GM18498 (cell line): ENCODE measurements at regions not wholly inside any gene's neighbourhood (a gene's known extent, or its start where the extent isn't known, plus 50 kb on each side); places are given as distances from the start of the nearest gene placed in this dataset.
"Not testable (repeated sequence)": the region's sequence is repeated elsewhere in the genome, so short reads cannot be mapped to it uniquely, and the experiment has no call there.

Source experiments
- ATAC-seq: cut with Tn5 transposase; IDR thresholded peaks from one replicate; pipeline ENCODE4 v1.9.1; 2021; ENCODE audit warnings: mild to moderate bottlenecking, moderate library complexity; ENCODE audit not compliant: unreplicated experiment

DNA sequence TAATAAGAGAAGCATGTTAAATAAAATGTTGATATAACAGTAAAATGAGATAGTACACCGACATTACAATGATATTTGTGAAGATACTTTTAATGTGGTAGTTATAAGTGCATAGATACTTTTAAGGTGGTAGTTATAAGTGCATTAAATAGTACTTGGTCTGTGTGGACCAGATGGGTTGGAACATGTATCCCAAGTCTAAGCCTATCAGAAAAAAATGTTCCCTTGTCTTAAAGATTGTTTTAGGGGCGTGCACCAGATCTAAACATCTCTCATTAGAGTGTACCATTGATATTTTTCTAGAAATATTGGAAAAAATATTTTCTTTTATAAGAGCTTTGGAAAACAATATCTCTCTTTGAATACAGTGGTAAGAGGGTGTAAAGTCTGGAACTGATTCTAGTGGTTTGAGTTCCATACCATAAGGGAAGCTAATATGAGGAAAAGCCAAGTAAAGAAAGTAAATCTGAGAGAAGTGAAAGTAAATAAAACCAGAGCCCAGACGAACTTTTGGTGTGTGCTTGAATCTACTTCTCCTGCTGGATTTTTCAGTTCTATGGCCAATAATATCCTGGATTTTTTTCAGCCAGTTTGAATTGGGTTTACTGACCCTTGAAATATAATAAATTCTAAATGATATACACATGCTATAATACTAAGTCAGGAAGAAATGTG is 175.3 kb downstream of the MBL2 start:
- no peak for ATAC-seq

DNA sequence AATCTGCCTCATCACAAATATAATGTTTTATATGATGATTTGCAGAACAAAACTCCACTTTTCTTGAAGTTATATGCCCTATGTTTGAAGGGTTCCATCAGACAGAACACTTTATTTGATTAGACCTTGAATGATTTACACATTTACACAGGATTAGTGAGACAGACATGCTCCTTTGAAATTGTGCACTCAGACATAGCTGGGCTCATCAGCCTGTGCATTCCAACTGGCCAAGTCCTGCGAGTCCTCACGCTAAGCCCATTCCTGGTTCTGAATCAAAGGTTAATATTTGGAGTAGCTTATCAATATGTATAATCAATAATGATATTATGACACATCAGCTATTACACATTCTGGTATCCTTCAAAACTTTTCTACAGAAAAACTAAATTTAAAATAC is 173.6 kb downstream of the MBL2 start:
- no peak for ATAC-seq

DNA sequence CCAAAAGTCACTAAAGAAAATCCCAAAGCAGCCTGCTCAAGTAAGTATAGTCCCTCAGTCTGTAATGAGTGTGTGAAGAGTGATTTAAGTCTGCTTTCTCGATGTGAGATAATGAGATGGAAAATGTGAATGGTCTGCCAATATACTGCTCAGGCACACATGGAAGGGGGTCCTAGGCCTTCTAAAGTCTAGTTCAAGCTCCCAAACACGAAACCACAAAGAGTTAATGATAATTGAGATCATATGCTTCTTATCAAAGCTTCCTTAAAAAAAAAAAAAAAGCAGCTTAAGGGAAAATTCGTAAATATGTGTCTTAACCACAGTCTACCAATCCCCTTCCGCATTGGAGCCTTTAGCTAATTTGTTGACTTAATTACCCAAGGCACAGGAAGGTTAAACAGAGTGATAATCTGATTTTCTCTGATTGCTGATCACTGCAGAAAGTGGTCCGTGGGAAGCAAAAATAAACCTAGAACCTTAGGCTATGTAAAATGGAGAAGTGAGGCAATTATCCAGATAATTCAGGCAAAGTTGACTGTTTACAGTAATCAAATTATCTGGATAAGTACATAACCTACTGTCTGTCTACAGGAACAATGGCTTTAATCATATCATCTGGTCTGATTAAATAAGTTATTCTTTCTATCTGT is 172.9 kb downstream of the MBL2 start:
- ATAC-seq, result no peak

DNA sequence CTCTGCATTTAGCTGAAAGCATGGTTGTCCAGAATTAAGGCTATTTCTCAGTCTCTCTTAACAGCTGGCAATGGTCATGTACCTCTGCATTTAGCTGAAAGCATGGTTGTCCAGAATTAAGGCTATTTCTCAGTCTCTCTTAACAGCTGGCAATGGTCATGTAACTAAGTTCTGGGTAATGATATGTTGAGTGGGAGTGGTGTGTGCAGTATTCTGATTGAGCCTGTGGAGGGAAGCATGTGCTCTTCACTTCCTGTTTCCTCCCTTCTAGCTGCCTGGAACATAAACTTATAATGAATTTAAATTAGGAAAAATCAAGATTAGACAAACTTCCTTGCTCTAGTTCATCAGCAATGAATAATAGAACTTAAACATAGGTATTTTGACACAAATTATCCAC is 168.5 kb downstream of the MBL2 start:
- not testable (repeated sequence) for ATAC-seq

DNA sequence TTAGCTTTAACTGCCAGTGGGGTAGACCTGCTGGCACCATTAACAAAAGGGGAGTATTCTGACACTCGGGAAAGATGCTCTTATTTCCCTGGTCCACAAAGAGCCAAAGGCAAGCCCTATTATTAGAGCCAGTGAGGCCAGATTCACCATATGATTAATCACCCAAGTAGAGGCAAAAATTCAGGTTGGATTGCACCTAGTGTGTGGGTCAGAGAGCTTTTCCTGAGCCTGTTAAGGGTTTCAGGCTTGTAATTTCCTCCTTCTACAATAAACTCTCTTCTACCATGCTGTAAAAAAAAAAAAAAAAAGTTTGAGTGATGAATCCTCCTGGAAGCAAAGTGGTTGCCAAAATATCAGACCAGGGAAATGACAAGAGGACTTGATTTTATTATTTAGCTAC is 163.5 kb downstream of the MBL2 start:
- ATAC-seq, result no peak

DNA sequence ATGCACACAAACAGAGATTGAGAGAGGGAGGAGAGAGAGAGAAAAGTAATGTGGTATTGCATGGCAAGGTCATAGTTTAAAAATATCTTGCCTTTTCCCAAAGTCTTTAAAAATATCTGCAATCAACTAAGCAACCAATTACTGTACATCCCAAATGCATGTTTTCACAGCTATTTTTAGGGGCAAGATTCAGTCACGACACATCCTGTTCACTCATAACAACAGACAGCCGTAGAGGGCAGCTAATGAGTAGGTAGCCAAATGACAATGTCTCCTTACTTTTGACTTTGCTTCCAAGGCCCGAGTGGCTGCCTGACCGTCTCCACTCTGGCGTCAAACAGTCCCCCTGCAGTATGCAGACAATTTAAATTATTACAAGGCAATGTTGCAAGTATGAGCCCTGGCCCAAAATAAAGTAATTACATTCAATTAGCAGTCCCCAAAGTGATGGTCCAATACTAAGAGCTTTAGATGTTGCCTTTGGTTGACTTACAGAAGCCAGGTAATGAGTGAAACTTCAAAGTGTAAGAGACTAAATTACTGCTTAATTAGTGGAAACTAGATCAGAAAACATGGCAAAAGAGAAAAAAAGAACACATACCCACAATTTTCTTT is 162.9 kb downstream of the MBL2 start:
- ATAC-seq, result no peak

DNA sequence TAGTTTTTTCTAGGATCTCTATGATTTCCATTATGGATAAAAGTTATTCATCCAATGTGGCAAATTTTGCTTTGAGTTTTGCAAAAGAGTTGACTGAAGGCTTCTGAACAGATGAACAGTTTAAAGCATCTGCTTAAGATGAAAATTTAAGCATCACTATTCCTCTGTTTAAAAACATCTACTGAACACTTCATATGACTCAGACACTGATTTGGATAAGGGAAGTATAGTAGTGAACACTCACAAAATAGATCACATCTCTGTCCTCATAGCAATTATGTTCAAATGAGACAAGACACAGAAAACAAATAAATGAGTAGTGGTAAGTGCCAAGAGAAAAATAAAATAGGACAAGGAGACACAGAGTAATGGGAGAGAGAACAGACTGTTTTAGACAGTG is 157.3 kb downstream of the MBL2 start:
- ATAC-seq, result no peak

DNA sequence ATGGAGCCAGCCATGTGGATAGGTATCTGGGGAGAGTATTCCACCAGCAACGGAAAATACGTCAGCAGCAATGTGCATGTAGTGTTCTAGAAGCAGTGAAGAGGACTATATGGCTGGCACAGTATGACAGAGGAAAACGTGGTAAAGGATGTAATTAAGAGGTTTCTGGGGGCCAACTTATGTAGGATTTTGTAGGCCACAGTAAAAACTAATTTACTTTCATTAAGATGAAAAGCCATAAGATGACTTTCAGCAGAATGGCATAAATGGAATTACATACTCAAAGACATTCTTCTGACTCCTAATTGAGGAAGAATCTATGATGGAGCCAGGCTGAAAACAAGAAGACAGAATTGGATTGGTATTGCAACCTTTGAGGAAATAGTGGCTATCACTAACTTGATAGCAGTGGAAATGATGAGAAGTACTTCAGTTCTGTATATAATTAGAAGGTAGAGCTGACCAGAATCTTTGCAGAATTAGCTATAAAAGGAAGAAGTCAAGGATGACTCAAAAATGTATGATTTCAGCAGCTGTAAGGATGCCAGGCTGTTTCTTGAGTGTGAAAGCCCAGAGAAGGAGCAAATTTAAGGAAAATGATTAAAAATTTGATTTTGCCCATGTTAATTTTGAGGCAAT is 156.7 kb downstream of the MBL2 start:
- ATAC-seq, result no peak

DNA sequence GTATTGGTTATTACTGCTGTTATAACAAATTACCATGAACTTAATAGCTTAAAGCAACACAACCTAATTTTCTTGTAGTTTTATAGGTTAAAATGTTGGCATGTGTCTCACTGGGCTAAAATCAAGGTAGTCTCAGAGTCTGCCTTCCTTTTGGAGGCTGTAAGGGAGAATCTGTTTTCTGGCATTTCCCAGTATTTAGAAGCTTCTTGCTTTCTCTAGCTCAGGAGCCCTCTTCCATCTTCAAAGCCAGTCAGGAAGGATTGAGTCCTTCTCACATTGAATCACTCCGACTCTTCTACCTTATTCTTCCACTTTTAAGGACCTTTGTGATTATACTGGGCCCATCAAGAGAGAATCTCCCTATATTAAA is 156.2 kb downstream of the MBL2 start:
- ATAC-seq, result no peak

DNA sequence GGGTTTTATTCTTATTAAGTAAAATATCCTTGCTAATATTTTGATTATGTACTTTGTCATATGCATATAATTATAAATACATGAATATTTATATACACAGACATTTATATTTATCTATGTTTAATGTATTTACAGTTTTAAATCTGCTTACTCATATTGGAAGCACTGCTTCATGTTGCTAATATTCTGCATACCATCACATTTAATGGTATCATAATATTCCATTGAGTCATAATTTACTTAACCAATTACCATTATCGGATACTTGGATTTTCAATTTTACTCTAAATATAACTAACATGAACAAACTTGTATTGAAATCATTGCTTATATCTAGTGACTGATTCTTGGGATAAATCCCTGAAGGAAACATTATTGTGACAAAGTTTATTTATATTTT is 155.2 kb downstream of the MBL2 start:
- no peak for ATAC-seq

DNA sequence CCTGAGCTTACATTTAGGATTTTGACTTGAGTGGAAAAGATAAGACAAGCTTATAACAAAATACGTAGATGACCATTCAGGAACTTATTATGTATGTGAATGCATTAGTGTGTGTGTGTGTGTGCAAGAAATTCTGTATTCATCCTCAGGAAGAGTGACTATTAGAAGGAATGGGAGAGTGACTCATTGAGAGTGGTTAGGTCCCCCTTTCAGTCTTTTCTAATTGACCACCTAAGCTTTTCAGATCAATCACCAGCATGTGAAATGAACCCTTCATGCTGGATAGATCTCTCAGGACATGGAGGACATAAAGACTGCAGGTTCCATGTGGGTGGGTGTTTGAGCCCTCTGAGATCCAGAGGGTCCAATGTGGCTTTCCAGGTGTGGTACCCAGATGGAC is 153.5 kb downstream of the MBL2 start:
- no peak for ATAC-seq

DNA sequence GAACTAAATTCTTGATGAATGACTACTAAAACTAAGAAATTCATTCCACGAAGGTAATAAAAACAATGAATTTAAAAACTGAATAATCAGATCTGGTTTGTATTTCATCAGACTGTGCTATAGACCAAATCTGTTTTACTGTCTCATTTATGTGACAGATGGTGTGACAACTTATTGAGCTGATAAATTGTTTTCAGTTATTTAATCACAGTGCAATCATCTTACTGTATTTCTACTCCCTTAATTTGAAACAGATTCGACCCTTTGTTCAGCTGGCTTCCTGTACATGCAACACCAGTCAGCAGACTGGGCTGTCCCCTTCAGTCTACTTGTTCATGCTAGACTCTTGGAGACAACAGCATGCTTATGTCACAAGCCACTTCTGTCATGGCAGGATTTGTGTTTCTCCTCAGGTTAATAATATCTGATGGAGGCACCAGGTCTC is 150.9 kb downstream of the MBL2 start:
- no peak for ATAC-seq

DNA sequence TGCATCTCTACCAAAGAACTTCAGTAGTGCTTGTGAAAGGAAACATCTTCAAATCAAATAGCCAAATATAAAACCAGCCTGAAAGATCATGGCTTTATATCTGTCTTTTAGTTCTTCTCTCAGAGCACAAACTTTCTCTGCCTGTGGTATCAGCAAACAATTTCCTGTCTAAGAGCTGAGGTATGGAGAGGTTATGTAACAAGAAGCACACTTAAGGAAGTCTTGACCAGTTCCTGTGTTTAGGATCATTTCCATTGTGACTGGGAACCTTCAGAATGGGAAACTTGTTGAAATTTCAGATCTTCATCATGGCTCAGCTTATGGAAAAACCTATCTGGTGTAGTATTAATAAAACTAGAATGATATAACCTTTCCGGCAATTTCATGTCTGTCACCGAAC is 148.8 kb downstream of the MBL2 start:
- ATAC-seq, result no peak

DNA sequence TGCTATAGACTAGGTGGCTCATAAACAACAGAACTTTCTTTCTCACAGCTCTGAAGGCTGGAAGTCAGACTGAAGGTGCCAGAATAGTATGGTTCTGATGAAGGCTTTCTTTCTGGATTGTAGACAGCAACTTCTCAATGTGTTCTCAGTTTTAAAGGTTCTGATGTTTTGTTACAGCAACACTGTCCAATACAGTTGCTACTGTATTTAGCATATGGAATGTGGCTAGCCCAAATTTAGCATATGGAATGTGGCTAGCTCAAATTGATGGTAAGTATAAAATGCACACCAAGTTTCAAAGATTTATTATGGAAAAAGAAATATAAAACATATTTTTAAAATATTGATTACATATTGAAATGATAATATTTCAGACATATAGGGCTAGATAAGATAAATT is 145.3 kb downstream of the MBL2 start:
- no peak for ATAC-seq

DNA sequence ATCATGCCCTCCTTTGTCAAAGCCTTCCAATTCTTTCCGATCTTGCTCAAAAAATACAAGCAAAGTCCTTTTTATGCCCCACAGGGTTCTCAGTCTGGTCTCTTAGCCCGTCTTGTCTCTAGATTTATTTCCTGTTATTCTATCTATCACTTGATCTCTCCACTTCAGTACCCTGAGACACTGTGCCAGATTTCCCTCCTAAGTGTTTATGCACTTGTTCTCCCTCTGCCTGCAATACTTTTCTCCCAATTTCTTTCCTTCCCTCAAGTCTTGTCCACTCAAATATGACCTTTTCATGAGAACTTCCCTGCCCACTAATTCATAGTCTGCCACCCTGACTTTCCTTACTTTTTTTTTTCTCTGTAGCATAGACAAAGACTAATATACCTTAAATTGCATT is 141.4 kb downstream of the MBL2 start:
- ATAC-seq, result no peak

DNA sequence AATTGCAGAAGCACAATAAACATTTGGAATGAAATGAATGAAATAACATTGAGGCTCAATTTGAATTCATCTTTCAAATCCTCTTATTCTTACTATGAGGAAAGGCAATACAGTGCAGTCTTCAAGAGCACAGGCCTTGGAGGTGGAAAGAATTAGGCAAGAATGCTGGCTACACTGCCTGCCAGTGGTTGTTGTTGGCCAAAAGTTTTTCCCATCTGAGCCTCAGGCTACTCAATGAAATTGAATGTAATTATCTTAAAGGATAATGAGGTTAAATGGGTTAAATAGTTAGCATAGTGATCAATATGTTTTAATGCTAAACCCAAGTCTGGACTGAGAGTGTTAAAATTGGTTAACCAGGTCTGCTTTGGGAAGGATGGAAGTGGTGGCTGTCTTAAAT is 140.9 kb downstream of the MBL2 start:
- no peak for ATAC-seq

DNA sequence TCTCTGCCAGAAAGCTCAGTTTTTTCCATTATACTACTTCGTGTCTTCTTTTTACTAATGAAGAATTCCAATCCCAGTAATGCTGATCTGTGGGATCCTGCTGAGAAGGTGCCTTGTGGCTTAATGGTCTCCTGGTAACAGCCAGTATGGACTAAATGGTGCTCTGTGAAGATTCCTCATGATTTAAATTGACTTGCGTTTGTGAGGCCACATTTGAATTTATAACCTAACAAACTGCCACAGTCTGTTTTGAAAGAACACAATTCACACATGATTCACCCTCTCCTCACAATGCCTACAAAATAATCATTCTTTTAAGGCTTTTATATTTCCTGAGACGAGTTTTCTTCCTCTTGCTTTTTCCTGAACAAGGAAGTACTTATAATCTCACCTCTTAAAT is 140.0 kb downstream of the MBL2 start:
- no peak for ATAC-seq

DNA sequence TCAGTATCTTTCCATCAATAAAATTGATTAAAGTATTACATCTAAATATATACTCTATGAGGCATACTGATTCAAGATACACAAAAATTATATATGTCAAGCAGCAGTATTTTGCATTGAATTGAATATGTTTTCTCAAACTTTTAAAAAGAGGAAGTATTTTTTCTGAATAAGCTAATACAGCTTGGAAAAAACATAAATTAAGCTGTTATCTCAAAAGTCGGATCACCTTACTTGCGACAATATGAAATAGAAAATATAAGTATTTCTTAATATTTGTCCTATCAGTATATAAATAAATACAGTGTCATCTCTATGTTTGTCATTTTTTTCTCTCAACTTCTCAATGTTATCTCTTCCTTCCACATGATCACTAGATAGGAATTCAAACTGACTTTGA is 139.3 kb downstream of the MBL2 start:
- no peak for ATAC-seq

DNA sequence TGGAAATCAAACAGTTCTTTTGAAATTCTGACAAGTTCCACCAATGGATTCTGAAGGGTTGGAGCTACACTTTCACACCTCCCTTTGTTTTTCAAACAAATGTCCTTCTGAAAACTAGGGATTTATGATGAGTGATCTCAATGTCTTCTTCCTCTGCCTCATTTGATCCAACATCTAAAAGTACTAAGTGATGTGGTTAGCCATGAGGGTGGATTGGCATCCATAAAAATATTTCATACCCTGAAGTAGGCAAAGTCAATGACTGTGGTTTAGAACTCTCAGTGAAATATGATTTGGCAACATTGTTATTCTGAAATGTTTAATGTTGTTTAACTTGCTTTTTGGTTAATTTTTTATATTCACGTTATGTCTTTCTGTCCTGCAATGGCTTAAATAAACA is 136.9 kb downstream of the MBL2 start:
- ATAC-seq, result no peak

DNA sequence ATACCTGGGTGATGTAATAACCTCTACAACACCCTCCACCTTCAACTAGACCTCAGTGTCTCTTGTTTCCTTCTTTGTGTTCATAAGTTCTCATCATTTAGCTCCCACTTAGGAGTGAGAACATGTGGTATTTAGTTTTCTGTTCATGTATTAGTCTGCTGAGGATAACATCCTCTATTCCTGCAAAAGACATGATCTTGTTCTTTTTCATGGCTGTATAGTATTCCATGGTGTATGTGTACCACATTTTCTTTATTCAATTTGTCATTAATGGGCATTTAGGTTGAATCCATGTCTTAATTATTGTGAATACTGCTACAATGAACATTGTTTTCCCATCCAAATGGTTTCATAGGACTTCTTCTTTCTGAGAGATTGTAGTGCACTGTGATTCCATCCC is 135.7 kb downstream of the MBL2 start:
- ATAC-seq, result no peak

DNA sequence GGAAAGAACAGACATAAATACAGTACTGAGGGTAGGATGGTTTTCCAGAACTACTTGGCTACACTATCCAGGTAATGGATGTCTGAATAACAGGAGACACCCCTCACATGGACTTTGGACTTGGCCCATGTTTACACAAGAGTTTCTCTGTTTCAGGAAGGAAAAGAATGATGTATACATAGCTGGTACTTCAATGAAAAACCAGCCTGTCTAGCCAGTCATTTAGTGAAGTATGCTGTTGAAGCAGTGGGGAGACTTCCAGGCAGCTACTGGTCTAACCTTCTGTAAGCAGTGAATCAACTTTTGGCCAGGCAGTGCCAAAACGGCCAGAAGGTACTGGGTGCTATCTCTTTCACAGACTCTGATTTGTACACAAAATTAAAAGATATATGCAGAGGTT is 135.0 kb downstream of the MBL2 start:
- no peak for ATAC-seq

DNA sequence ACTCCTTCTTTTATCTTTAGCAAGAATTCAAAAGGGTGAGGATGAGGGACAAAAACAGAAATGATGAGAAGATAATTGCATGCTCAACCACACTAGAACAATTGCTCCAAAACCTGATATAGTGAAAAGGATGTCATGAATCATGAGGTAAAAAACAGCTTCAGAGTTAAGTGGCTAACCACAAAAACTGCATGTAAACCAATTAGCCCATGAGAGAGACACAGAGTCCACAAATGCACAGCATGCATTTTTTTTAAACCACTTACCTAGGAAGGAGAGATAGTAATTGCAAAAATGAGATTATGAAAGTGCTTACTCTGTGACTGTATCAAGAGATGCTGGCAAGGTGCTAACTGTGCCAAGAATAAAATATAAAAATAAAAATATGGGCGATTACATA is 132.9 kb downstream of the MBL2 start:
- ATAC-seq, result no peak
